ENCODE measurements at regions not wholly inside any gene's neighbourhood (a gene's known extent, or its start where the extent isn't known, plus 50 kb on each side); places are given as distances from the start of the nearest gene placed in this dataset.

DNA sequence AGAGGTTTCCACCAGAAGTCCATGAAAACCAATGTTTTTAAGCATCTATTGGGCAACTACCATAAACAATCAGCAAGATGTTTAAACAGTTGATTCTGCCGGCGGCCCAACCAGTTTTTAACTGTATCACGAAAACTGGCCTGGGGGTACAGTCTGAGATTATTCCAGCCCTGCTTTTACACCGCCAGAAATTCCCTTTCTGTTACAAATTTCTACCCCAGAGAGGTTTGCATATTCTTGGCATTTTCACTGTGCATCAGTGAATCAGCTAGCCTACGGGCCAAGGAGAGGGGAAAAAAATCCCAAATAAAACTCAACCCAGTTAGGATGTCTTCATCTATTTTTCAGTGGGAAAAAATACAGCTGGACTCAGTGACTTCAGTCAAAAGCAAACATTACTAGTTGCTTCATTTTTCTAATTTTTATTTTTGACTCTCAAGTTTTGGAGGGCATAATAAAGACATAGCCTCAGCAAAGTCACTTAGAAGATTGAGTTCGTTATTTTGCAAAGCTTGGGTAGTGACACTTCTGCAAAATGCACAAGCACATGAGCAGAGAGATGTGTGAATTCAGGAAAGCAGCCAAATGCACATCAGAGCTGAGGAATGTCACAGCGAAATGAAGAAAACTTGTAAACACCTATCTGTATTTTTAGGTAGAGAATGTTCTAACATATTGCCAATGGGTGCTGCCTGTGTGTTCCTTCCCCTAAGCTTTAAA is 167.8 kb upstream of the GK2 start:
- CTCF ChIA-PET, result interaction anchor here (1.3 to 2.1 kb wide), 2 partner anchors 8 to 623 kb away, joined by 4 to 9 read pairs; no protein-coding TSS in a partner anchor
- intact Hi-C loops (cut with micrococcal nuclease), result loop anchor here (1.0 kb wide), 2 partner anchors 534 to 624 kb away; no protein-coding TSS in a partner anchor

More for the DNA sequence above, 167.8 kb upstream of the GK2 start:
- no TSS peak for BruUV-seq (replicated peaks)
- POLR2A ChIA-PET, result no interaction called here
- H3K27ac ChIP-seq (ENCODE audit: insufficient read depth, low read depth, low read length), result no peak overlapping the region
- H3K4me2 ChIP-seq (ENCODE audit: insufficient read depth, low read length), result no peak overlapping the region
- H3K9me1 ChIP-seq (replicated peaks; ENCODE audit: control insufficient read depth, extremely low read depth, insufficient read depth, low read length), result no peaks in the 10 kb centered on the region
- TF ChIP-seq GATA2 (IDR thresholded peaks at IDR 0.05; ENCODE audit: insufficient read depth, insufficient read length, low read depth, low read length) (no peak), MYC (IDR thresholded peaks at IDR 0.05; ENCODE audit: low read depth, low read length) (no peak), POLR2AphosphoS5 (IDR thresholded peaks at IDR 0.05; ENCODE audit: insufficient read depth, low read depth, low read length) (no peak), JUN (IDR thresholded peaks at IDR 0.05; ENCODE audit: borderline replicate concordance, insufficient read depth, insufficient read length, low read depth) (no peak), POLR2A (IDR thresholded peaks at IDR 0.05; ENCODE audit: low read depth, low read length) (no peak), FOS (IDR thresholded peaks at IDR 0.05; ENCODE audit: borderline replicate concordance, insufficient read depth, low read length) (no peak), EZH2 (IDR thresholded peaks at IDR 0.05; ENCODE audit: borderline replicate concordance, low read depth, low read length, severe bottlenecking) (no peak)
- TF ChIP-seq, protein P1, sequence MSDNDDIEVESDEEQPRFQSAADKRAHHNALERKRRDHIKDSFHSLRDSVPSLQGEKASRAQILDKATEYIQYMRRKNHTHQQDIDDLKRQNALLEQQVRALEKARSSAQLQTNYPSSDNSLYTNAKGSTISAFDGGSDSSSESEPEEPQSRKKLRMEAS (IDR thresholded peaks at IDR 0.05; ENCODE audit: insufficient read depth, insufficient read length), result no peak
- TF ChIP-seq, protein P2, sequence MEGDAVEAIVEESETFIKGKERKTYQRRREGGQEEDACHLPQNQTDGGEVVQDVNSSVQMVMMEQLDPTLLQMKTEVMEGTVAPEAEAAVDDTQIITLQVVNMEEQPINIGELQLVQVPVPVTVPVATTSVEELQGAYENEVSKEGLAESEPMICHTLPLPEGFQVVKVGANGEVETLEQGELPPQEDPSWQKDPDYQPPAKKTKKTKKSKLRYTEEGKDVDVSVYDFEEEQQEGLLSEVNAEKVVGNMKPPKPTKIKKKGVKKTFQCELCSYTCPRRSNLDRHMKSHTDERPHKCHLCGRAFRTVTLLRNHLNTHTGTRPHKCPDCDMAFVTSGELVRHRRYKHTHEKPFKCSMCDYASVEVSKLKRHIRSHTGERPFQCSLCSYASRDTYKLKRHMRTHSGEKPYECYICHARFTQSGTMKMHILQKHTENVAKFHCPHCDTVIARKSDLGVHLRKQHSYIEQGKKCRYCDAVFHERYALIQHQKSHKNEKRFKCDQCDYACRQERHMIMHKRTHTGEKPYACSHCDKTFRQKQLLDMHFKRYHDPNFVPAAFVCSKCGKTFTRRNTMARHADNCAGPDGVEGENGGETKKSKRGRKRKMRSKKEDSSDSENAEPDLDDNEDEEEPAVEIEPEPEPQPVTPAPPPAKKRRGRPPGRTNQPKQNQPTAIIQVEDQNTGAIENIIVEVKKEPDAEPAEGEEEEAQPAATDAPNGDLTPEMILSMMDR (IDR thresholded peaks at IDR 0.05; ENCODE audit: extremely low read depth in 1 of 2, insufficient read depth in 1 of 2, low read depth in 1 of 2, low read length in 2 of 2), result no peak
- no peak overlapping the region for H3K9ac ChIP-seq (replicated peaks; ENCODE audit: extremely low read depth, insufficient read depth, low read length)
- no peaks in the 10 kb centered on the region for H3K79me2 ChIP-seq (ENCODE audit: control insufficient read depth, insufficient read depth, low read length)
- no peaks in the 10 kb centered on the region for H3K36me3 ChIP-seq (ENCODE audit: control insufficient read depth in 2 of 2, extremely low read depth in 1 of 2, insufficient read depth in 2 of 2, low read length in 2 of 2)
- no peaks in the 10 kb centered on the region for H3K4me1 ChIP-seq (ENCODE audit: control insufficient read depth, extremely low read depth, insufficient read depth, low read length)
- FAIRE-seq (no peak), DNase-seq (ENCODE audit: low read depth, low spot score) (peak; percentile 3)
- no peaks in the 10 kb centered on the region for H3K9me3 ChIP-seq (replicated peaks; ENCODE audit: control insufficient read depth, insufficient read depth, low read length)
- H3K4me3 ChIP-seq (replicated peaks in 1 of 3; ENCODE audit: insufficient read depth in 1 of 3, low read depth in 1 of 3, low read length in 3 of 3), result no peak overlapping the region
- H3K27me3 ChIP-seq (ENCODE audit: control insufficient read depth in 2 of 2, insufficient read depth in 2 of 2, low read length in 2 of 2), result peaks cover 0 to 2% of the 10 kb centered on the region in 2 experiments
- H2AFZ ChIP-seq (ENCODE audit: low read depth, low read length), result no peak overlapping the region
- H4K20me1 ChIP-seq (replicated peaks; ENCODE audit: control insufficient read depth, extremely low read depth, insufficient read depth, low read length), result no peaks in the 10 kb centered on the region
- dilution Hi-C loops (cut with MboI; ENCODE audit: extremely low pct_ligation_motif_present, low sequenced_read_pairs), result no loop called here
